ENCODE measurements at regions not wholly inside any gene's neighbourhood (a gene's known extent, or its start where the extent isn't known, plus 50 kb on each side); places are given as distances from the start of the nearest gene placed in this dataset.

GRCh38 chrX:97938706-97939105 is 1055.0 kb downstream of the RPA4 start:
- TF ChIP-seq CTCF (optimal IDR thresholded peaks at IDR 0.05 in 1 of 3, IDR thresholded peaks at IDR 0.05 in 1 of 3, conservative IDR thresholded peaks at IDR 0.05 in 1 of 3; ENCODE audit: extremely low read depth in 1 of 3, insufficient read depth in 2 of 3, low read length in 3 of 3) (no peak), EZH2 (IDR thresholded peaks at IDR 0.05; ENCODE audit: low read length) (no peak)

Measured in keratinocyte (primary cell).